Stimulated activated naive CD8-positive, alpha-beta T cell treated with anti-CD3 and anti-CD28 coated beads, Interleukin-15, amount 100 ng/mL, for 72 hours (primary cell): ENCODE measurements at regions not wholly inside any gene's neighbourhood (a gene's known extent, or its start where the extent isn't known, plus 50 kb on each side); places are given as distances from the start of the nearest gene placed in this dataset.
"Not testable (repeated sequence)": the region's sequence is repeated elsewhere in the genome, so short reads cannot be mapped to it uniquely, and the experiment has no call there.

Experiments used
- ATAC-seq: fragments of 150-1000 bp; cut with Tn5 transposase; 2 replicates; pipeline ENCODE4 v1.10.0; 2021; ENCODE audit warnings: mild to moderate bottlenecking, moderate library complexity
- DNase-seq, 2 donors: peaks; one replicate each; pipeline ENCODE4 v3.0.0; 2021 to 2022
- H3K27ac Mint-ChIP-seq, 2 donors: one replicate each; pipeline ENCODE4 v1.8.0; 2022; ENCODE audit warnings: mild to moderate bottlenecking in 2 of 2, mixed read lengths in 2 of 2, moderate library complexity in 2 of 2
- H3K27me3 Mint-ChIP-seq: one replicate; pipeline ENCODE4 v1.8.0; 2022; ENCODE audit warnings: mixed read lengths
- H3K4me1 Mint-ChIP-seq: one replicate; pipeline ENCODE4 v1.8.0; 2022; ENCODE audit warnings: mild to moderate bottlenecking, mixed read lengths
- H3K4me3 Mint-ChIP-seq, 2 donors: one replicate each; pipeline ENCODE4 v1.8.0; 2022; ENCODE audit warnings: mild to moderate bottlenecking in 2 of 2, mixed read lengths in 2 of 2, moderate library complexity in 1 of 2
- H3K9me3 Mint-ChIP-seq, 2 donors: one replicate each; pipeline ENCODE4 v1.8.0; 2022; ENCODE audit warnings: mixed read lengths in 2 of 2

DNA sequence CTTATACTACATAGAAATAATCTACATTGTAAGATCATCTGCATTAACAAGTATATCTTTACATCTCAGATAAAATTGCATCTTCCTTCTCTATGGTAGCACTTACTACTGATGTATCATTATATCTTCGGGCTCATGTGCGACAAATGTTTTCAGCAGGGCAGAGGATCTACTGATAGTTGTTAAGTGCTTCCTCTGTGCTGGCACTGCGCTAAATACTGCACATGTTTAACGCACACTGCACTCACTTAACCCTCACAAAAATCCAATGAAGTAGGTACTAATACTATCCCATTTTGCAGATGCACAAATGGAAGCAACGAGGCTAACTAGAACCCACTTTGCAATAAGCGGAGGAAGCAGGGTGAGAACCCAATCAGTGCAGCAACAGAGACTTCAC lies 75.6 kb upstream of the USP25 start:
- Mint-ChIP-seq H3K4me1 (no peaks in the 10 kb centered on the region), H3K4me3 (no peak overlapping the region), H3K27ac (no peak overlapping the region), H3K9me3 (no peaks in the 10 kb centered on the region), H3K27me3 (no peaks in the 10 kb centered on the region)
- DNase-seq (no peak), ATAC-seq (no peak)

DNA sequence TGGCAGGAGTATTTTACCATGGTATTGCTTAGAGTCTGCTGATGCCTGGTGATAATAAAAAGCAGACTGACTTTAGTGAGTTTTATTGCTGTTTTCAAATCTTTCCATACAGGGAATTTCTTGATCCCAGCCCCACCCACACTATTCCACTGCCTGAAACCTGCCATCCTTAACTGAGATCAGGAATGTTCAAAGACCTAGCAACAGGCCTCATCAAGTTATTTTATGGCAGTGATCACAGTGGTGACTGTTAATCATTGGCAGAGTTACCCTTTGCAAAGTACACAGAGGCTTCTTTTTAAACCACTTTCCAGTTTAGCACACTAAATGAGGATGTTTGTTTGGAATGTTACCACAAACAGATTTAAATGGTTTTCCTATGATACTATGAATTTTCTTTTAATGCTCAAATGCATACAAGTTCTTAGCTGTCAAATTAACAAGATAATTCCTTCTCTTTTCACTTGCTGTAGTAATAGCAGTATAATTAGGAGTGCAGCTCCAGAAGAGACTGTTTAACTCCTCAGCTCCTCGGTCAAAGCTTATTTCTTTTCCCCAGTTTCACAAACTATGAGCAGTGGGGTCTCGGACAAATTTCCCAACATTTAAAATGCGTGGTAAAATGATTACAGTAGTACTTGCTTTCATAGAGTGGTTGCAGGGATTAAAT lies 69.9 kb upstream of the USP25 start:
- Mint-ChIP-seq H3K4me1 (no peaks in the 10 kb centered on the region), H3K27me3 (no peaks in the 10 kb centered on the region), H3K27ac (no peak overlapping the region), H3K4me3 (no peak overlapping the region), H3K9me3 (no peaks in the 10 kb centered on the region)
- DNase-seq: no peak
- no peak for ATAC-seq

DNA sequence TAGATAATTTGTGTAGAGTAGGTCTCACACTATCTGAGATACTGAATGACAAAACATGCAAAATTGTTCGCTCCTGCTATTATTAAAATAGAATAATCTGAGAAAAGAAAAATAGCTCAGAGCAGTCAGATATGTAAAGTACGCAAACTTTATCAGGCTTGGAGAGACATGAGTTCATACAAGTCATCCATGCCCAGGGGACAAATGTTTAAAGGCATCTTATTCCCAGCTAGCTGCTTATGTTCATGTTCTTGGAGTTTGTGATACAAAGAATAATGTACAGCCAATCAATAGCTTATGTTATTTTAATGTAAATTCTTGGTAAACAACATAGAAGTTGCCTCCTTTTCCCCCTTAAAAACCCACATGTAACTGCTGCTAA lies 69.4 kb upstream of the USP25 start:
- ATAC-seq (no peak), DNase-seq (no peak)
- no peaks in the 10 kb centered on the region for H3K4me1 Mint-ChIP-seq

DNA sequence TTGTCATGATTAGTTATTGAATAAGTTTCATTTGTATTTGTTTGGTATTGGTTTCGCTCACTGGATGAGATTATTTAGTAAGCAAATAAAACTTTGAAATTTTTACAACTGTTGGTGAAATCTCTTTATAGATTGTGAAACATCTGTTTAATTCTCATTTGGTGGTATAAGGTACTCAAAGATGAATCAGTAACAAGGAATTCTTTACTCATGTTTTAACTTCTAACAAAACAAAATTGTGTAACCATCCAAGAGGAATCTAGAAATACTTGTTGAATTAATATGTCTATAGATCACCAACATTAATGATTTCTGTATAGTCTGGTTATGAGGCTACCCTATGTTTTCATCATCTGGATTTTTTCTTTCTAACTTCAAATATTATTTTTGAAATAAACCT lies 62.8 kb upstream of the USP25 start:
- Mint-ChIP-seq H3K27me3 (no peaks in the 10 kb centered on the region), H3K4me3 (no peak overlapping the region), H3K9me3 (no peaks in the 10 kb centered on the region), H3K27ac (no peak overlapping the region), H3K4me1 (no peaks in the 10 kb centered on the region)
- ATAC-seq (no peak), DNase-seq (no peak)

More for the DNA sequence above, 69.4 kb upstream of the USP25 start:
- Mint-ChIP-seq H3K9me3 (no peaks in the 10 kb centered on the region), H3K27ac (no peak overlapping the region), H3K27me3 (no peaks in the 10 kb centered on the region), H3K4me3 (no peak overlapping the region)

- no peak for DNase-seq
- H3K9me3 Mint-ChIP-seq: no peaks in the 10 kb centered on the region
- H3K27me3 Mint-ChIP-seq: no peaks in the 10 kb centered on the region
- no peak overlapping the region for H3K27ac Mint-ChIP-seq
- H3K4me1 Mint-ChIP-seq: no peaks in the 10 kb centered on the region
- no peak for ATAC-seq
- H3K4me3 Mint-ChIP-seq: no peak overlapping the region
Measured at GRCh38 chr21:15667819-15668218, 62.0 kb upstream of the USP25 start.

- DNase-seq (no peak), ATAC-seq (no peak)
- no peaks in the 10 kb centered on the region for H3K27me3 Mint-ChIP-seq
- H3K4me1 Mint-ChIP-seq: no peaks in the 10 kb centered on the region
- no peaks in the 10 kb centered on the region for H3K9me3 Mint-ChIP-seq
- no peak overlapping the region for H3K4me3 Mint-ChIP-seq
- H3K27ac Mint-ChIP-seq: no peak overlapping the region
Measured at GRCh38 chr21:15669247-15669646, 60.5 kb upstream of the USP25 start.

DNA sequence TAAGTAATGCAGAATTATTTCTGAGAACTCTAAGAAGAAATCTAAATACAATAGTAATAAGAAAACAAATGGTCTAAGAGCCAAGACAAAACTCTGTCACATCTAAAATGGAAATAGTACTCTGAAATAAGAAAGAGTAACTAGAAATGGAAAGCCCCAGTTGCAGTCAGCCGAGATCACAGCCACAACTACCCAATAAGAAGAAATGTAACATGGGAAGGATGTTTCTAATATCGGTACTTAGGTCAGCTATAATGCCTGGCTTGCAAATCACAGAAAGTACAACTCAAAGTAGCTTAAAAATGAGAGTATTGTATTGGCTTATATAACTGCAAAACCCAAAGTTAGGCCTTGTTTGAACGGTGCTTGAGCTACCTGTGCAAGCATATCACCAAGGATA lies 58.6 kb upstream of the USP25 start:
- Mint-ChIP-seq H3K27me3 (no peaks in the 10 kb centered on the region), H3K27ac (no peak overlapping the region), H3K4me3 (no peak overlapping the region), H3K9me3 (no peaks in the 10 kb centered on the region), H3K4me1 (no peaks in the 10 kb centered on the region)
- ATAC-seq (no peak), DNase-seq (no peak)

- H3K4me1 Mint-ChIP-seq, H3K27ac Mint-ChIP-seq, H3K4me3 Mint-ChIP-seq, DNase-seq, ATAC-seq, H3K9me3 Mint-ChIP-seq, H3K27me3 Mint-ChIP-seq: not testable (repeated sequence)
Measured at GRCh38 chr21:15672578-15672977, 57.2 kb upstream of the USP25 start.

DNA sequence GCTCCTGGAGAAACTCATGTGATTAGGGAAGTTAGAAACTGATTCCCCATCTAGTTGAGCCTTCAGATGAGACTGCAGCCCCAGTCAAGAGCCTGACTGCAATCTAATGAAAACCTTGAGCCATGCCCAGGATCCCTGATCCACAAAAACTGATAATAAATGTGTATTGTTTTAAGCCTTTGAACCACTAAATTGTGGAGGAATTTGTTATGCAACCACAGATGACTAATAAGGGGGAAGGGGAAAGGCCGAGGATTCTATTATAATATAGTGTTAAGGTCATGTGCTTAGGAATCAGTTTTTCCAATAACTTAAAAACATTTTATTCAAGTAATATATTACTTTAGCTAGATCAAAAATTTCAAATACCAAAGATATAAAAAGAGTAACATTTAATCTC lies 52.8 kb upstream of the USP25 start:
- no peaks in the 10 kb centered on the region for H3K9me3 Mint-ChIP-seq
- no peaks in the 10 kb centered on the region for H3K4me1 Mint-ChIP-seq
- no peak overlapping the region for H3K27ac Mint-ChIP-seq
- DNase-seq (no peak), ATAC-seq (no peak)
- H3K4me3 Mint-ChIP-seq: no peak overlapping the region
- no peaks in the 10 kb centered on the region for H3K27me3 Mint-ChIP-seq

- no peak overlapping the region for H3K27ac Mint-ChIP-seq
- no peak for DNase-seq
- no peaks in the 10 kb centered on the region for H3K9me3 Mint-ChIP-seq
Measured at GRCh38 chr21:15679630-15680029, 50.2 kb upstream of the USP25 start.

More at GRCh38 chr21:15679630-15680029, 50.2 kb upstream of the USP25 start:
- Mint-ChIP-seq H3K4me1 (peaks cover 8% of the 10 kb centered on the region), H3K4me3 (no peak overlapping the region), H3K27me3 (no peaks in the 10 kb centered on the region)
- ATAC-seq: no peak
